ENCODE measurements at regions not wholly inside any gene's neighbourhood (a gene's known extent, or its start where the extent isn't known, plus 50 kb on each side); places are given as distances from the start of the nearest gene placed in this dataset.
"Not testable (repeated sequence)": the region's sequence is repeated elsewhere in the genome, so short reads cannot be mapped to it uniquely, and the experiment has no call there.

DNA sequence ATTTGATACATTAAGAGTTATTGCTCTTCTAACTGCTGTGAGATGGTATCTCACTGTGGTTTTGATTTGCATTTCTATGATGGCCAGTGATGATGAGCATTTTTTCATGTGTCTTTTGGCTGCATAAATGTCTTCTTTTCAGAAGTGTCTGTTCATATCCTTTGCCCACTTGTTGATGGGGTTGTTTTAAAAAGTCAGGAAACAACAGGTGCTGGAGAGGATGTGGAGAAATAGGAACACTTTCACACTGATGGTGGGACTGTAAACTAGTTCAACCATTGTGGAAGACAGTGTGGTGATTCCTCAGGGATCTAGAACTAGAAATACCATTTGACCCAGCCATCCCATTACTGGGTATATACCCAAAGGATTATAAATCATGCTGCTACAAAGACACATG lies 63.4 kb upstream of the PDSS1 start:
- H3K9me3 ChIP-seq (ENCODE audit: low read length); H3K4me2 ChIP-seq (ENCODE audit: low read depth, low read length); POLR2A ChIA-PET; H3K79me2 ChIP-seq (ENCODE audit: insufficient read depth, low read length); H3K4me1 ChIP-seq (ENCODE audit: insufficient read depth, low read length); in situ Hi-C loops (cut with HindIII; ENCODE audit: extremely low pct_ligation_motif_present, low pct_unique_long_range_greater_than_20kb); intact Hi-C loops (cut with micrococcal nuclease; ENCODE audit: unreplicated experiment); H3K36me3 ChIP-seq (replicated peaks in 1 of 2; ENCODE audit: control insufficient read depth in 1 of 2, insufficient read depth in 2 of 2, low read length in 2 of 2); CTCF ChIA-PET (ENCODE audit: low intra/inter-chr PET ratio, low total read pairs); ATAC-seq; H2AFZ ChIP-seq (ENCODE audit: low read length); DNase-seq (ENCODE audit: low spot score); FAIRE-seq; H3K9ac ChIP-seq (ENCODE audit: insufficient read depth, low read depth, low read length); BruUV-seq (replicated peaks); H3K4me3 ChIP-seq (replicated peaks in 1 of 3; ENCODE audit: insufficient read depth in 1 of 3, low read depth in 2 of 3, low read length in 3 of 3); H3K27ac ChIP-seq (ENCODE audit: extremely low read length, insufficient read depth, low read length); H4K20me1 ChIP-seq (ENCODE audit: insufficient read depth, low read length): not testable (repeated sequence)
- H3K27me3 ChIP-seq (ENCODE audit: control insufficient read depth in 1 of 2, insufficient read depth in 2 of 2, low read length in 2 of 2): peaks cover 0 to 12% of the 10 kb centered on the region in 2 experiments; a peak in 3 of 5 replicates

- Histone ChIP-seq H3K9me3 (ENCODE audit: low read length) (no peaks in the 10 kb centered on the region), H3K4me2 (ENCODE audit: low read depth, low read length) (no peak overlapping the region), H3K27me3 (ENCODE audit: control insufficient read depth in 1 of 2, insufficient read depth in 2 of 2, low read length in 2 of 2) (peaks cover 1 to 16% of the 10 kb centered on the region in 2 experiments; a peak in 3 of 5 replicates), H3K4me1 (ENCODE audit: insufficient read depth, low read length) (no peaks in the 10 kb centered on the region), H4K20me1 (ENCODE audit: insufficient read depth, low read length) (no peaks in the 10 kb centered on the region), H2AFZ (ENCODE audit: low read length) (no peak overlapping the region), H3K4me3 (replicated peaks in 1 of 3; ENCODE audit: insufficient read depth in 1 of 3, low read depth in 2 of 3, low read length in 3 of 3) (no peak overlapping the region), H3K79me2 (ENCODE audit: insufficient read depth, low read length) (no peaks in the 10 kb centered on the region), H3K36me3 (replicated peaks in 1 of 2; ENCODE audit: control insufficient read depth in 1 of 2, insufficient read depth in 2 of 2, low read length in 2 of 2) (no peaks in the 10 kb centered on the region), H3K9ac (ENCODE audit: insufficient read depth, low read depth, low read length) (no peak overlapping the region), H3K27ac (ENCODE audit: extremely low read length, insufficient read depth, low read length) (no peak overlapping the region)
- in situ Hi-C loops (cut with HindIII; ENCODE audit: extremely low pct_ligation_motif_present, low pct_unique_long_range_greater_than_20kb): no loop called here
- no peak for FAIRE-seq
- CTCF ChIA-PET (ENCODE audit: low intra/inter-chr PET ratio, low total read pairs): no interaction called here
- intact Hi-C loops (cut with micrococcal nuclease; ENCODE audit: unreplicated experiment): no loop called here
- no TSS peak for BruUV-seq (replicated peaks)
- 17% methylated on average over 10 of the region's 19 CpGs for WGBS (ENCODE audit: low lambda C conversion rate)
- POLR2A ChIA-PET: no interaction called here
- no peak for ATAC-seq
- no peak for DNase-seq (ENCODE audit: low spot score)
- TF ChIP-seq ZNF317 (CRISPR knock-in tag; IDR thresholded peaks at IDR 0.05) (no peak), POLR2AphosphoS2 (IDR thresholded peaks at IDR 0.05; ENCODE audit: low read depth, low read length) (no peak), TFE3 (CRISPR knock-in tag; IDR thresholded peaks at IDR 0.05) (no peak), ZBTB14 (CRISPR knock-in tag; IDR thresholded peaks at IDR 0.05) (no peak), FIP1L1 (IDR thresholded peaks at IDR 0.05; ENCODE audit: borderline replicate concordance, insufficient read depth, low read depth, low read length) (no peak), JUN (CRISPR knock-in tag; IDR thresholded peaks at IDR 0.05) (no peak), NCOA1 (CRISPR knock-in tag; IDR thresholded peaks at IDR 0.05) (no peak), EHMT2 (IDR thresholded peaks at IDR 0.05; ENCODE audit: borderline replicate concordance, low read depth, low read length) (no peak), FOXJ3 (CRISPR knock-in tag; IDR thresholded peaks at IDR 0.05; ENCODE audit: borderline replicate concordance) (no peak), TFAP4 (IDR thresholded peaks at IDR 0.05; ENCODE audit: borderline replicate concordance, low read depth) (no peak), FOXM1 (CRISPR knock-in tag; IDR thresholded peaks at IDR 0.05) (no peak)
- TF ChIP-seq, protein P1, sequence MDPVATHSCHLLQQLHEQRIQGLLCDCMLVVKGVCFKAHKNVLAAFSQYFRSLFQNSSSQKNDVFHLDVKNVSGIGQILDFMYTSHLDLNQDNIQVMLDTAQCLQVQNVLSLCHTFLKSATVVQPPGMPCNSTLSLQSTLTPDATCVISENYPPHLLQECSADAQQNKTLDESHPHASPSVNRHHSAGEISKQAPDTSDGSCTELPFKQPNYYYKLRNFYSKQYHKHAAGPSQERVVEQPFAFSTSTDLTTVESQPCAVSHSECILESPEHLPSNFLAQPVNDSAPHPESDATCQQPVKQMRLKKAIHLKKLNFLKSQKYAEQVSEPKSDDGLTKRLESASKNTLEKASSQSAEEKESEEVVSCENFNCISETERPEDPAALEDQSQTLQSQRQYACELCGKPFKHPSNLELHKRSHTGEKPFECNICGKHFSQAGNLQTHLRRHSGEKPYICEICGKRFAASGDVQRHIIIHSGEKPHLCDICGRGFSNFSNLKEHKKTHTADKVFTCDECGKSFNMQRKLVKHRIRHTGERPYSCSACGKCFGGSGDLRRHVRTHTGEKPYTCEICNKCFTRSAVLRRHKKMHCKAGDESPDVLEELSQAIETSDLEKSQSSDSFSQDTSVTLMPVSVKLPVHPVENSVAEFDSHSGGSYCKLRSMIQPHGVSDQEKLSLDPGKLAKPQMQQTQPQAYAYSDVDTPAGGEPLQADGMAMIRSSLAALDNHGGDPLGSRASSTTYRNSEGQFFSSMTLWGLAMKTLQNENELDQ (CRISPR knock-in tag; IDR thresholded peaks at IDR 0.05; ENCODE audit: borderline replicate concordance): no peak
Observed at GRCh38 chr10:26637521-26638275, 59.8 kb upstream of the PDSS1 start.

Measured in HepG2 (cell line).